Testis (tissue), 2 donors: ENCODE measurements at regions not wholly inside any gene's neighbourhood (a gene's known extent, or its start where the extent isn't known, plus 50 kb on each side); places are given as distances from the start of the nearest gene placed in this dataset.

ENCODE experiments used
- POLR2A ChIP-seq: fragments of 450-650 bp; IDR thresholded peaks from one replicate; pipeline ENCODE4 v1.6.1; 2017; ENCODE audit warnings: antibody characterized with exemption, mild to moderate bottlenecking, moderate library complexity
- TF ChIP-seq, protein P1 (sequence below), 3 experiments: fragments of 450-650 bp in 2 of 3; fragments of 200-600 bp in 1 of 3; sonication (generic) in 1 of 3; IDR thresholded peaks; one replicate each; pipeline ENCODE4 v1.5.1; 2016 to 2019; ENCODE audit warnings: antibody characterized with exemption in 3 of 3, mild to moderate bottlenecking in 2 of 3, moderate library complexity in 1 of 3

DNA sequence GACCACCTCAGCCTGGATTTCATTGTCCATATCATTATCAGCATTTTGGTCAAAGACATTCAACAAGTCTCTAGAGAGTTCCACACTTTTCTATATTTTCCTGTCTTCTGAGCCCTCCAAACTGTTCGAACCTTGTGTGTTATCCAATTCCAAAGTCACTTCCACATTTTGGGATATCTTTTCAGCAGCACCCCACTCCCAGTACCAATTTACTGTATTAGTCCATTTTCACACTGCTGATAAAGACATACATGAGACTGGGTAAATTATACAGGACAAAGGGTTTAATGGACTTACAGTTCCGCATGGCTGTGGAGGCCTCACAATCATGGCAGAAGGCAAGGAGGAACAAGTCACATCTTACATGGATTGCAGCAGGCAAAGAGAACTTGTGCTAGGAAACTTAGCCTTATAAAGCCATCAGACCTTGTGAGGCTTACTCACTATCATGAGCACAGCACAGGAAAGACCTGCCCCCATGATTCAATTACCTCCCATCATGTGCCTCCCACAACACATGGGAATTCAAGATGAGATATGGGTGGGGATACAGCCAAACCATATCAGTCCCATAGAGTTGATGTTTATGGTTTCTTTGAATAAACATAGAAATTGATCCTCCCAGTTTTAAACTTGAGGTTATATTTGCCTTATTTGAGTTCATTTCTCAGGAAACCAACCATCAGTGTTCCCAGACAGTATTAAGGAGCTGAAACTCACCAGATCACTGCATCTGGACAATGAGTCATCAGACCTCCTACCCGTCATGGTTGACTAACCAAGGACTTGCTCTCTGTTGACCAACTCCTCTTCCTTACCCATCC, 322.7 kb upstream of the DUSP10 start:
- TF ChIP-seq, protein P1, sequence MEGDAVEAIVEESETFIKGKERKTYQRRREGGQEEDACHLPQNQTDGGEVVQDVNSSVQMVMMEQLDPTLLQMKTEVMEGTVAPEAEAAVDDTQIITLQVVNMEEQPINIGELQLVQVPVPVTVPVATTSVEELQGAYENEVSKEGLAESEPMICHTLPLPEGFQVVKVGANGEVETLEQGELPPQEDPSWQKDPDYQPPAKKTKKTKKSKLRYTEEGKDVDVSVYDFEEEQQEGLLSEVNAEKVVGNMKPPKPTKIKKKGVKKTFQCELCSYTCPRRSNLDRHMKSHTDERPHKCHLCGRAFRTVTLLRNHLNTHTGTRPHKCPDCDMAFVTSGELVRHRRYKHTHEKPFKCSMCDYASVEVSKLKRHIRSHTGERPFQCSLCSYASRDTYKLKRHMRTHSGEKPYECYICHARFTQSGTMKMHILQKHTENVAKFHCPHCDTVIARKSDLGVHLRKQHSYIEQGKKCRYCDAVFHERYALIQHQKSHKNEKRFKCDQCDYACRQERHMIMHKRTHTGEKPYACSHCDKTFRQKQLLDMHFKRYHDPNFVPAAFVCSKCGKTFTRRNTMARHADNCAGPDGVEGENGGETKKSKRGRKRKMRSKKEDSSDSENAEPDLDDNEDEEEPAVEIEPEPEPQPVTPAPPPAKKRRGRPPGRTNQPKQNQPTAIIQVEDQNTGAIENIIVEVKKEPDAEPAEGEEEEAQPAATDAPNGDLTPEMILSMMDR (IDR thresholded peaks at IDR 0.05) = no peak
- no peak for TF ChIP-seq POLR2A
